BJ (cell line): ENCODE measurements at regions not wholly inside any gene's neighbourhood (a gene's known extent, or its start where the extent isn't known, plus 50 kb on each side); places are given as distances from the start of the nearest gene placed in this dataset.

Experiments used
- CTCF ChIA-PET: fragments of 350-600 bp; formaldehyde crosslinking; extraction: SDS; loops from one replicate; lab custom pipeline; 2021; ENCODE audit warnings: antibody characterized with exemption, inconsistent platforms; lab: Yijun Ruan, JAX
- POLR2A ChIA-PET: fragments of 300-600 bp; sonication (Branson Sonifier 250); formaldehyde crosslinking; extraction: SDS; loops from one replicate; lab custom pipeline; 2021; ENCODE audit warnings: antibody characterized with exemption; lab: Charles Lee
- DNase-seq: peaks from one replicate; pipeline ENCODE4 v3.0.0-alpha.2; 2011; ENCODE audit warnings: low read depth
- H3K27me3 ChIP-seq: 2 replicates; pipeline ENCODE4 v1.6.0; 2011; ENCODE audit warnings: low read length; ENCODE audit not compliant: control insufficient read depth, insufficient read depth
- H3K36me3 ChIP-seq: 2 replicates; pipeline ENCODE4 v1.5.1; 2011; ENCODE audit warnings: low read length; ENCODE audit not compliant: control insufficient read depth, insufficient read depth
- H3K4me3 ChIP-seq: 2 replicates; pipeline ENCODE4 v1.5.1; 2011; ENCODE audit warnings: low read depth, mild to moderate bottlenecking, control low read depth, low read length
- TF ChIP-seq, protein P1 (sequence below): IDR thresholded peaks from 2 replicates; pipeline ENCODE4 v1.5.1; 2011; ENCODE audit warnings: low read depth, mild to moderate bottlenecking, control low read depth, inconsistent platforms, low read length, moderate library complexity; ENCODE audit not compliant: insufficient read depth

DNA sequence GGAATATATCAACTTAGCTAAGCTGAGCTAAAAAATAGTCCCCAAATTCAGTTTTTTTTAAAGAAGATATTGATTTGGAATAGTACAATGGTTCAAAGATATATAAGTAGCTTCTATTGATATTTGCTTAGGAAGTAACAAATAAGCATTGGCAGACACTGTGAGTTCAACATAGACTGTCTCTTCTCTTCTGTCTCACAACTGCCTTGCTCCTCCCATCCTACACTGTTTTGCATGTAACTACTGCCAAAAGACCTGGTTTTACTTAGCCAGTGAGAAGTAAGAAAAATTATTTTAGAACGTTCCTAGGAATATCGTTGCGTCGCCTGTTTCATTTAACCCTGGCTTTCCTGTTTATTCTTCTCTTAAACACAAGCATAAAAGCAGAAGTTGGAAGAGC is 859.0 kb upstream of the SPRY2 start:
- Histone ChIP-seq H3K4me3 (no peak overlapping the region), H3K27me3 (no peaks in the 10 kb centered on the region), H3K36me3 (no peaks in the 10 kb centered on the region)
- TF ChIP-seq, protein P1, sequence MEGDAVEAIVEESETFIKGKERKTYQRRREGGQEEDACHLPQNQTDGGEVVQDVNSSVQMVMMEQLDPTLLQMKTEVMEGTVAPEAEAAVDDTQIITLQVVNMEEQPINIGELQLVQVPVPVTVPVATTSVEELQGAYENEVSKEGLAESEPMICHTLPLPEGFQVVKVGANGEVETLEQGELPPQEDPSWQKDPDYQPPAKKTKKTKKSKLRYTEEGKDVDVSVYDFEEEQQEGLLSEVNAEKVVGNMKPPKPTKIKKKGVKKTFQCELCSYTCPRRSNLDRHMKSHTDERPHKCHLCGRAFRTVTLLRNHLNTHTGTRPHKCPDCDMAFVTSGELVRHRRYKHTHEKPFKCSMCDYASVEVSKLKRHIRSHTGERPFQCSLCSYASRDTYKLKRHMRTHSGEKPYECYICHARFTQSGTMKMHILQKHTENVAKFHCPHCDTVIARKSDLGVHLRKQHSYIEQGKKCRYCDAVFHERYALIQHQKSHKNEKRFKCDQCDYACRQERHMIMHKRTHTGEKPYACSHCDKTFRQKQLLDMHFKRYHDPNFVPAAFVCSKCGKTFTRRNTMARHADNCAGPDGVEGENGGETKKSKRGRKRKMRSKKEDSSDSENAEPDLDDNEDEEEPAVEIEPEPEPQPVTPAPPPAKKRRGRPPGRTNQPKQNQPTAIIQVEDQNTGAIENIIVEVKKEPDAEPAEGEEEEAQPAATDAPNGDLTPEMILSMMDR: no peak
- ChIA-PET POLR2A (no interaction called here), CTCF (no interaction called here)
- no peak for DNase-seq

DNA sequence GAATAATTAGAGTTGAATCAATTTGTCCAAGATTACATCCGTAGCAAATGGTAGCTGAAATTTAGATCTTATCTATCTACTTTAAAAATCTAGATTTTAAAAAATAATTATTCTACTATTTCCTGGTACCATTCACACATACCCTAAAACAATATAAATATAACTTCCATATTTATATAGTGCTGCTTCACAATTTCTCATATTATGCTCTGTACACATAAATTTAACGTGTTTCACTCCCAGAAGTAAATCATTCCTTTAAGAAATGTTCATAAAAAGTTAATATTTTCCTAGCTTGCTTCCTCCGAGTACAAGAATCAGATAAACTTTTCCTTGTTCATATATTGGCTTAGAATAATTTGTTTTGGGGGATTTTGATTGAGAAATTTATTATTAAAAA is 857.0 kb upstream of the SPRY2 start:
- DNase-seq: no peak
- CTCF ChIA-PET: no interaction called here
- H3K36me3 ChIP-seq: no peaks in the 10 kb centered on the region
- no peaks in the 10 kb centered on the region for H3K27me3 ChIP-seq
- H3K4me3 ChIP-seq: no peak overlapping the region
- POLR2A ChIA-PET: no interaction called here
- TF ChIP-seq, protein P1: no peak

DNA sequence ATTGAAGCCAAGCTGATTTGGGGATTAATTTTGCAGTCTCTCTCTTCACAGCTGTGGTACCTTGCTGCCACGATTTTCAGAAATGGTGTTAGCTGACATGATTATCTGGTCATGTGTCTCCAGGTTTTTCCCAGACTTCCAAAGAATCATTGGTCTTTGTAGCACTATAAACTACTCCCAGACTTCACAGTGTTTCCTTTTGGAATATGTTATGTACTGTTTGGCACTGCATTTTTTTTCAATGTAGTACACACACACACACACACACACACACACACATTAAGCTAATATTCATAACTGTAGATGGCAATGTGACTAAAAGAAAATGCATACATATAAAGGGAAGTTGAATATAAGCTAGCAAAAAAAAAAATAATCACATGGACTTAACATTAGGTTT is 856.6 kb upstream of the SPRY2 start:
- POLR2A ChIA-PET: no interaction called here

GRCh38 chr13:81194362-81194761 is 853.4 kb upstream of the SPRY2 start:
- Histone ChIP-seq H3K36me3 (no peaks in the 10 kb centered on the region), H3K4me3 (no peak overlapping the region), H3K27me3 (no peaks in the 10 kb centered on the region)
- TF ChIP-seq, protein P1: no peak
- ChIA-PET CTCF (no interaction called here), POLR2A (no interaction called here)
- no peak for DNase-seq

More for the DNA sequence above, 856.6 kb upstream of the SPRY2 start:
- no peak for DNase-seq
- Histone ChIP-seq H3K27me3 (no peaks in the 10 kb centered on the region), H3K4me3 (no peak overlapping the region), H3K36me3 (no peaks in the 10 kb centered on the region)
- CTCF ChIA-PET: no interaction called here
- TF ChIP-seq, protein P1: no peak

DNA sequence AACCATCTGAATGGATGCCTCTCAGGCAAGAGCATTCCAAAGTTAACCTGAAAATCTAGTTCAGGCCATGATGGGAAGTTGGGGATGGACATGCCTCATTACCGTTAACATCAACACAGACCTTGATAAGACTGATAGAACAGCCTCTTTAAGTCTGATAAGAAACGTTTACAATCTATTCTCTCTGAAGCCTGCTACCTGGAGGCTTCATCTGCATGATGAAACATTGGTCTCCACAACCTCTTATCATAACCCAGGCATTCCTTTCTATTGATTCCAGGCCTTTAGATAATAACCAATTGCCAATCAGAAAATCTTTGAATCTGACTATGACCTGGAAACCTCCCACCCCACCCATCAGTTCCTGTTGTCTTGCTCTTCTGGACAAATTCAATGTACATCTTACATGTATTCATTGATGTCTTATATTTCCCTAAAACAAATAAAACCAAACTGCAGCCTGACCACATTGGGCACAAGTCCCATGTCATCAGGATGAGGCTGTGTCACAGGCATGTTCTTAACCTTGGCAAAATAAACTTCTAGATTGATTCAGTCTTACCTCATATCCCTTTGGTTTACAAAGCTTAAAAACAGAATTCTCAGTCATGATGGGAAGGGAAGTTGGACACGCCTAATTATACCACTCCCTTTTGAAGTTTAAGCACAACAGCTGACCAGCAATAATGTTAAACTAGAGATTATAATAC is 843.8 kb upstream of the SPRY2 start:
- TF ChIP-seq, protein P1: no peak
- CTCF ChIA-PET: no interaction called here

More for the DNA sequence above, 843.8 kb upstream of the SPRY2 start:
- no peak for DNase-seq
- Histone ChIP-seq H3K36me3 (no peaks in the 10 kb centered on the region), H3K27me3 (no peaks in the 10 kb centered on the region), H3K4me3 (no peak overlapping the region)
- POLR2A ChIA-PET: no interaction called here
